ENCODE measurements at regions not wholly inside any gene's neighbourhood (a gene's known extent, or its start where the extent isn't known, plus 50 kb on each side); places are given as distances from the start of the nearest gene placed in this dataset.
"Not testable (repeated sequence)": the region's sequence is repeated elsewhere in the genome, so short reads cannot be mapped to it uniquely, and the experiment has no call there.

DNA sequence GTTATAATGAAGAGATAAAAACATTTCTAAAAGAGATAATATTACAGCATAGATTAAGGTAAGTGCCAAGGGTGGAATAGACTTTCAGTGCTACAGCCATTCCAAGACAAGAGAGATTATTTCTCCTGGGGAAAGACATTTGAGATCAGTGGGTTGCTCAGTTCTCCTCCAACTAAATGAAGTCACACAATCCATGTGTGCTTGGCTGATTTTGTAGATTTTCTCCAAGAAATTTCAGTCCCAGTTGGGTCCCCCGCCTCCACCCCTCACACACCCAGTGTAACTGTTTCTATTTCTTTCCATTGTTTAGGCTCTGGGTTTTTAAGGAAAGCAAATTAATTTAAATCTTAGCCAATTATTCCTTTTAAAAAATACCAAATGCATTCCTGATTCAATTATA lies 50.5 kb upstream of the KIF2A start:
- TF ChIP-seq POLR2A, CTCF (IDR thresholded peaks at IDR 0.05): not testable (repeated sequence)

All from lower leg skin (tissue), 3 donors.